ENCODE measurements at regions not wholly inside any gene's neighbourhood (a gene's known extent, or its start where the extent isn't known, plus 50 kb on each side); places are given as distances from the start of the nearest gene placed in this dataset.

DNA sequence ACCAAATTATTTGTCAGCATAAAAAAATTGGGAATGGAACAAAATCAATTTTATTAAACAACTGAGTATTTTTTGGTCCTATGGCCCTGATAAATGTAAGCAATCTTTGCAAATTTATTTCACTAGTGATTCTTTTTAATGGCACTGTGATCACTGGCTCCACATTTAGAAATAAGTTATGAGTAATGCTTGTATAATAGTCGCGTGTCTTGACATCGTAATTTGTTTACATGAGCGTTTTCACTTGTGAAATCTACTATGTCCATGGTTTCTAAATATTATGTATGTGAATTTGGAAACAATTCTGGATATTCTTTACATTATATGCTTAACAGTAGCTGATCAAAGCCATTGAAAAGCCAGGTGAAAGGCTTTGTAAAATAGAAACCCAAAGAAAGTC lies 817.5 kb downstream of the EFNA5 start:
- TF ChIP-seq, protein P1, sequence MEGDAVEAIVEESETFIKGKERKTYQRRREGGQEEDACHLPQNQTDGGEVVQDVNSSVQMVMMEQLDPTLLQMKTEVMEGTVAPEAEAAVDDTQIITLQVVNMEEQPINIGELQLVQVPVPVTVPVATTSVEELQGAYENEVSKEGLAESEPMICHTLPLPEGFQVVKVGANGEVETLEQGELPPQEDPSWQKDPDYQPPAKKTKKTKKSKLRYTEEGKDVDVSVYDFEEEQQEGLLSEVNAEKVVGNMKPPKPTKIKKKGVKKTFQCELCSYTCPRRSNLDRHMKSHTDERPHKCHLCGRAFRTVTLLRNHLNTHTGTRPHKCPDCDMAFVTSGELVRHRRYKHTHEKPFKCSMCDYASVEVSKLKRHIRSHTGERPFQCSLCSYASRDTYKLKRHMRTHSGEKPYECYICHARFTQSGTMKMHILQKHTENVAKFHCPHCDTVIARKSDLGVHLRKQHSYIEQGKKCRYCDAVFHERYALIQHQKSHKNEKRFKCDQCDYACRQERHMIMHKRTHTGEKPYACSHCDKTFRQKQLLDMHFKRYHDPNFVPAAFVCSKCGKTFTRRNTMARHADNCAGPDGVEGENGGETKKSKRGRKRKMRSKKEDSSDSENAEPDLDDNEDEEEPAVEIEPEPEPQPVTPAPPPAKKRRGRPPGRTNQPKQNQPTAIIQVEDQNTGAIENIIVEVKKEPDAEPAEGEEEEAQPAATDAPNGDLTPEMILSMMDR (IDR thresholded peaks at IDR 0.05): no peak
- 89 to 98% methylated on average over 4 of the region's 4 CpGs for WGBS, 2 donors
- Histone ChIP-seq H3K4me3 (no peak overlapping the region), H3K4me1 (no peaks in the 10 kb centered on the region), H3K27ac (no peak overlapping the region), H3K36me3 (no peaks in the 10 kb centered on the region), H3K27me3 (no peaks in the 10 kb centered on the region), H3K9me3 (peaks cover 0 to 12% (median 0%) of the 10 kb centered on the region in 11 donors)
- DNase-seq: no peak
- no peak for ATAC-seq
- intact Hi-C loops (cut with DNase I): no loop called here

DNA sequence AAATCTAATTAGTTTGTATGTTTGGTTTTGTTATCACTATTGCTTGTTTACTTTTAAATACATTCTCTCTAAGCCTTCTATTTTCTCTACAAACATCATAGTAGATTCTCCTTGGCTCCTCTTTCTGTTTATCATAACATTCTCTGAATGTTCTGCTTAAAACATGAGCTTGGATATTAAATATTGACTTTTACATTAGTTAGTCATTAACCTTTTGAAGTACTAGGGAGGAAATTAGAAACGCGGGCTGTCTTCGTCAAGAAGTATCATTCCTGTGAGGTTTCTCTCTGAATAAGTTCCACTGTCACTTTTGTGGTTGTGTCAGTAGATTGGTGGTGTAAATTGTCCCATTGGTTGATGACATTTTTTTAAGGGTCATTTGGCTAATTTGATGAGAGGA lies 821.5 kb downstream of the EFNA5 start:
- no peak overlapping the region for H3K27ac ChIP-seq
- H3K9me3 ChIP-seq: no peaks in the 10 kb centered on the region
- WGBS, 2 donors: 84 to 88% methylated on average over 3 of the region's 3 CpGs
- DNase-seq: no peak
- H3K4me1 ChIP-seq: no peaks in the 10 kb centered on the region
- no peak overlapping the region for H3K4me3 ChIP-seq
- intact Hi-C loops (cut with DNase I): no loop called here
- TF ChIP-seq, protein P1 (IDR thresholded peaks at IDR 0.05): no peak
- no peaks in the 10 kb centered on the region for H3K27me3 ChIP-seq
- H3K36me3 ChIP-seq: no peaks in the 10 kb centered on the region
- ATAC-seq: no peak

DNA sequence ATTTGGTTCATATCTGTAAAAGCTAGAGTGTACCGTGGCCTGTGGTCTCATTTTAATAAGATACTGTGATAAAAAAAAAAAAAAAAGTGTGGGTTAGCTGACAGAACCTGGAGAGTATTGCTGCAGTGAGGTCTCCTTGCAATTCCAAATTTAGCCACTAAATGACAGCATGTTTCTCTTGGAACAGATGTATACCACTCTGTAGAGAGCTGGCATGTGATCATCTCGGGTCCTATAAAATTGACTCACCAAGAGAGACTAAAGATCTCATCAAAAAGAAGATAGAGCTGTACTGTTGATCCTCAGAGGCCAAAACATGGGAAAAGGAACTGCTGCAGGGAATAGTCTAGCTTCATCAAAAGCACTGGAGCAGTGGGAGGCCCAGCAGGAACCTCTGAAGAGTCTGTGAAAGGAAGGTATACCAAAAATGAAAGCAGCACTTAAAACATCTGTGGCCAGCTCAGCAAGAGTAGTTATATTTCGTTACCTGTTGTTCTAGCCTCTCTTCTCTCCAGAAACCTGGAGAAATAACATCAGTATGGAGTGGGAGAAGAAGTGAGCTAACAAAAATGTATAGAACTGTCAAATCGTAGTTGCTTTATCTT lies 826.8 kb downstream of the EFNA5 start:
- no peak for DNase-seq
- 76 to 79% methylated on average over 4 of the region's 4 CpGs for WGBS, 2 donors
- Histone ChIP-seq H3K4me3 (no peak overlapping the region), H3K4me1 (no peaks in the 10 kb centered on the region), H3K36me3 (no peaks in the 10 kb centered on the region), H3K9me3 (peaks cover 0 to 16% (median 0%) of the 10 kb centered on the region in 11 donors), H3K27me3 (no peaks in the 10 kb centered on the region), H3K27ac (no peak overlapping the region)
- no peak for ATAC-seq
- intact Hi-C loops (cut with DNase I): no loop called here
- TF ChIP-seq, protein P1 (IDR thresholded peaks at IDR 0.05): peak in 1 of 9 donors; percentile 12

DNA sequence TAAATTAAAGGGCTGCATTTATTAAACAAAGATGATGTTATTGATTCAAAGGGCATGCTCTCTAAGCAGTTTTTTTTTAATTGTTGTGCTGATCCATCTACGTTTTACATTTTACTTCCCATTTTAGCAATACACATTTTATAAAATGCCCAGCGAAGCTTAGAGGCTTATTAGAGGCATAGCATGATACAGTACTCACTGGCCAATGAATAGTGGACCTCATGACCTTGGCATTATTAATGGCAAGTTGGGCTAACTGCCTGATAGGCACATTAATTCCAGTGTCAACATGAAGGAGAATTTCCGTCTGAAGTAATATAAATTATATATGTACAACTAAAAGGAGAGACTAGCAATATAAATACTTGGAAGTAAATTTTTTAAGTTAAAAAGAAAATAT lies 837.2 kb downstream of the EFNA5 start:
- H3K27me3 ChIP-seq: no peaks in the 10 kb centered on the region
- H3K9me3 ChIP-seq: peaks cover 0 to 12% (median 0%) of the 10 kb centered on the region in 11 donors
- no peak for ATAC-seq
- intact Hi-C loops (cut with DNase I): no loop called here
- no peak overlapping the region for H3K27ac ChIP-seq
- no peaks in the 10 kb centered on the region for H3K36me3 ChIP-seq
- 73 to 77% methylated on average over 3 of the region's 3 CpGs for WGBS, 2 donors
- TF ChIP-seq, protein P1 (IDR thresholded peaks at IDR 0.05): no peak
- no peaks in the 10 kb centered on the region for H3K4me1 ChIP-seq
- no peak overlapping the region for H3K4me3 ChIP-seq
- no peak for DNase-seq
